H9 (cell line): ENCODE measurements at regions not wholly inside any gene's neighbourhood (a gene's known extent, or its start where the extent isn't known, plus 50 kb on each side); places are given as distances from the start of the nearest gene placed in this dataset.

Experiments
- DNase-seq: peaks from one replicate; pipeline ENCODE4 v3.0.0-alpha.2; 2017
- H2AFZ ChIP-seq: one replicate; pipeline ENCODE4 v1.6.1; 2013; ENCODE audit warnings: mild to moderate bottlenecking, low read length, control low read depth, moderate library complexity
- H2AK5ac ChIP-seq: 2 replicates; pipeline ENCODE4 v1.6.1; 2013; ENCODE audit warnings: low read length, control low read depth, mixed read lengths; ENCODE audit not compliant: insufficient read length
- H2BK120ac ChIP-seq: one replicate; pipeline ENCODE4 v1.6.1; 2013; ENCODE audit warnings: low read depth, mild to moderate bottlenecking, low read length, control low read depth, inconsistent platforms; ENCODE audit not compliant: poor library complexity, severe bottlenecking
- H2BK12ac ChIP-seq: 2 replicates; pipeline ENCODE4 v1.6.1; 2013; ENCODE audit warnings: low read length, control low read depth, mixed read lengths, low read depth; ENCODE audit not compliant: insufficient read length
- H2BK15ac ChIP-seq: 2 replicates; pipeline ENCODE4 v1.6.1; 2013; ENCODE audit warnings: low read depth, low read length, control low read depth
- H2BK20ac ChIP-seq: one replicate; pipeline ENCODE4 v1.6.1; 2013; ENCODE audit warnings: low read depth, mild to moderate bottlenecking, low read length, control low read depth, inconsistent platforms; ENCODE audit not compliant: poor library complexity, severe bottlenecking
- H2BK5ac ChIP-seq: 2 replicates; pipeline ENCODE4 v1.6.1; 2013; ENCODE audit warnings: low read length, control low read depth, mixed read lengths; ENCODE audit not compliant: insufficient read length
- H3K14ac ChIP-seq: 2 replicates; pipeline ENCODE4 v1.6.1; 2013; ENCODE audit warnings: low read length, control low read depth; ENCODE audit not compliant: insufficient read depth
- H3K18ac ChIP-seq: 2 replicates; pipeline ENCODE4 v1.6.1; 2013; ENCODE audit warnings: low read depth, mild to moderate bottlenecking, mixed read lengths, low read length, control low read depth; ENCODE audit not compliant: insufficient read length
- H3K23ac ChIP-seq: 2 replicates; pipeline ENCODE4 v1.6.1; 2013; ENCODE audit warnings: low read length, control low read depth, mixed read lengths, low read depth; ENCODE audit not compliant: insufficient read length
- H3K23me2 ChIP-seq: 2 replicates; pipeline ENCODE4 v1.6.1; 2013; ENCODE audit warnings: low read depth, mild to moderate bottlenecking, mixed read lengths, low read length, control low read depth; ENCODE audit not compliant: insufficient read length, poor library complexity, severe bottlenecking
- H3K27ac ChIP-seq: 2 replicates; pipeline ENCODE4 v1.5.1; 2013; ENCODE audit warnings: low read length, control low read depth, mixed read lengths, low read depth; ENCODE audit not compliant: insufficient read length
- H3K27me3 ChIP-seq: 2 replicates; pipeline ENCODE4 v1.6.1; 2013; ENCODE audit warnings: low read length, control low read depth, inconsistent platforms; ENCODE audit not compliant: insufficient read depth
- H3K4ac ChIP-seq: 2 replicates; pipeline ENCODE4 v1.6.1; 2013; ENCODE audit warnings: low read depth, mild to moderate bottlenecking, control low read depth, inconsistent platforms, low read length, moderate library complexity
- H3K4me1 ChIP-seq: 2 replicates; pipeline ENCODE4 v1.6.1; 2013; ENCODE audit warnings: low read length, control low read depth, inconsistent platforms; ENCODE audit not compliant: insufficient read depth
- H3K4me2 ChIP-seq: 2 replicates; pipeline ENCODE4 v1.6.1; 2013; ENCODE audit warnings: low read length, control low read depth, mixed read lengths; ENCODE audit not compliant: insufficient read length, insufficient read depth
- H3K56ac ChIP-seq: 2 replicates; pipeline ENCODE4 v1.6.1; 2013; ENCODE audit warnings: low read depth, mild to moderate bottlenecking, mixed read lengths, low read length, control low read depth; ENCODE audit not compliant: insufficient read length
- H3K79me1 ChIP-seq: 2 replicates; pipeline ENCODE4 v1.6.1; 2013; ENCODE audit warnings: low read depth, mild to moderate bottlenecking, moderate library complexity, low read length, control low read depth, inconsistent platforms; ENCODE audit not compliant: insufficient read depth, poor library complexity, severe bottlenecking
- H3K79me2 ChIP-seq: 2 replicates; pipeline ENCODE4 v1.6.1; 2013; ENCODE audit warnings: low read length, control low read depth, inconsistent platforms; ENCODE audit not compliant: insufficient read depth
- H3K9ac ChIP-seq: 2 replicates; pipeline ENCODE4 v1.6.1; 2013; ENCODE audit warnings: low read length, control low read depth, mixed read lengths; ENCODE audit not compliant: insufficient read length; ENCODE audit errors: extremely low read depth
- H3K9me3 ChIP-seq: one replicate; pipeline ENCODE4 v1.6.1; 2013; ENCODE audit warnings: low read depth, low read length, inconsistent platforms; ENCODE audit not compliant: control insufficient read depth
- H3T11ph ChIP-seq: one replicate; pipeline ENCODE4 v1.6.1; 2013; ENCODE audit warnings: mild to moderate bottlenecking, low read length, control low read depth, inconsistent platforms
- H4K20me1 ChIP-seq: one replicate; pipeline ENCODE4 v1.6.1; 2013; ENCODE audit not compliant: control insufficient read depth, insufficient read length, insufficient read depth
- H4K5ac ChIP-seq: 2 replicates; pipeline ENCODE4 v1.6.1; 2013; ENCODE audit warnings: low read depth, mild to moderate bottlenecking, mixed read lengths, low read length, control low read depth; ENCODE audit not compliant: insufficient read length
- H4K8ac ChIP-seq: replicated peaks from 2 replicates; pipeline ENCODE4 v1.6.1; 2013; ENCODE audit warnings: low read length, control low read depth, mixed read lengths, low read depth; ENCODE audit not compliant: insufficient read length
- H4K91ac ChIP-seq: 2 replicates; pipeline ENCODE4 v1.6.1; 2013; ENCODE audit warnings: low read depth, mild to moderate bottlenecking, moderate library complexity, mixed read lengths, low read length, control low read depth; ENCODE audit not compliant: insufficient read length
- H3K27ac Mint-ChIP-seq, 3 experiments: 2 replicates in 2 of 3; 3 replicates in 1 of 3; pipeline ENCODE4 v1.8.0; 2020 to 2021; ENCODE audit warnings: mixed read lengths in 3 of 3, mild to moderate bottlenecking in 1 of 3, moderate library complexity in 1 of 3
- H3K27me3 Mint-ChIP-seq: 2 replicates; pipeline ENCODE4 v1.8.0; 2021; ENCODE audit warnings: low read depth, mild to moderate bottlenecking, moderate library complexity, mixed read lengths
- H3K36me3 Mint-ChIP-seq, 3 experiments: 2 replicates in 2 of 3; 3 replicates in 1 of 3; pipeline ENCODE4 v1.8.0; 2020 to 2021; ENCODE audit warnings: low read depth in 3 of 3, mixed read lengths in 3 of 3; ENCODE audit not compliant: insufficient read depth in 1 of 3
- H3K4me1 Mint-ChIP-seq, 2 experiments: 2 replicates each; pipeline ENCODE4 v1.8.0; 2020; ENCODE audit warnings: mixed read lengths in 2 of 2
- H3K4me3 Mint-ChIP-seq, 2 experiments: 2 replicates in 1 of 2; 3 replicates in 1 of 2; pipeline ENCODE4 v1.8.0; 2020 to 2021; ENCODE audit warnings: mild to moderate bottlenecking in 2 of 2, mixed read lengths in 2 of 2, moderate library complexity in 1 of 2
- H3K9me3 Mint-ChIP-seq, 2 experiments: 2 replicates in 1 of 2; 3 replicates in 1 of 2; pipeline ENCODE4 v1.8.0; 2020; ENCODE audit warnings: mild to moderate bottlenecking in 2 of 2, mixed read lengths in 2 of 2, moderate library complexity in 1 of 2
- WGBS: extraction: QIAGEN DNeasy Blood & Tissue Kit; methylation state at CpG from one replicate; pipeline ENCODE4 v1.1.7; 2013; ENCODE audit warnings: missing lambda C conversion rate, low lambda C conversion rate, mixed read lengths; ENCODE audit not compliant: insufficient read length; ENCODE audit errors: extremely low coverage; 5-methylcytosine and 5-hydroxymethylcytosine counted together
- TF ChIP-seq, protein P1 (sequence below): fragments of 200-600 bp; sonication (generic); conservative IDR thresholded peaks from 3 replicates; pipeline ENCODE4 v1.8.0; 2021; ENCODE audit warnings: antibody characterized with exemption, mild to moderate bottlenecking

GRCh38 chr5:2920312-2920711 is 168.8 kb upstream of the IRX2 start:
- no peak for DNase-seq
- Histone ChIP-seq H2BK15ac (no peak overlapping the region), H3K79me2 (no peaks in the 10 kb centered on the region), H2BK12ac (no peak overlapping the region), H4K8ac (no peak overlapping the region), H2AFZ (no peak overlapping the region), H3K18ac (no peak overlapping the region), H3K4ac (no peak overlapping the region), H3T11ph (no peak overlapping the region), H3K23me2 (no peaks in the 10 kb centered on the region), H2BK5ac (no peak overlapping the region), H3K4me2 (no peak overlapping the region), H3K9ac (no peak overlapping the region), H4K91ac (no peak overlapping the region), H3K9me3 (peaks cover 18% of the 10 kb centered on the region), H4K5ac (no peak overlapping the region), H3K4me1 (no peaks in the 10 kb centered on the region; the same call in 1 of the 2 replicates), H2BK20ac (no peak overlapping the region), H2BK120ac (no peak overlapping the region), H3K14ac (no peak overlapping the region), H3K79me1 (no peaks in the 10 kb centered on the region), H2AK5ac (no peak overlapping the region), H3K56ac (no peak overlapping the region), H4K20me1 (no peaks in the 10 kb centered on the region), H3K27me3 (no peaks in the 10 kb centered on the region), H3K27ac (no peak overlapping the region), H3K23ac (no peak overlapping the region)
- Mint-ChIP-seq H3K4me1 (peaks cover 32 to 34% of the 10 kb centered on the region in 2 experiments), H3K9me3 (peaks cover 15 to 19% of the 10 kb centered on the region in 2 experiments), H3K27me3 (peaks cover 11% of the 10 kb centered on the region), H3K4me3 (no peak overlapping the region), H3K36me3 (peaks cover 9 to 26% (median 17%) of the 10 kb centered on the region in 3 experiments), H3K27ac (no peak overlapping the region)
- TF ChIP-seq, protein P1, sequence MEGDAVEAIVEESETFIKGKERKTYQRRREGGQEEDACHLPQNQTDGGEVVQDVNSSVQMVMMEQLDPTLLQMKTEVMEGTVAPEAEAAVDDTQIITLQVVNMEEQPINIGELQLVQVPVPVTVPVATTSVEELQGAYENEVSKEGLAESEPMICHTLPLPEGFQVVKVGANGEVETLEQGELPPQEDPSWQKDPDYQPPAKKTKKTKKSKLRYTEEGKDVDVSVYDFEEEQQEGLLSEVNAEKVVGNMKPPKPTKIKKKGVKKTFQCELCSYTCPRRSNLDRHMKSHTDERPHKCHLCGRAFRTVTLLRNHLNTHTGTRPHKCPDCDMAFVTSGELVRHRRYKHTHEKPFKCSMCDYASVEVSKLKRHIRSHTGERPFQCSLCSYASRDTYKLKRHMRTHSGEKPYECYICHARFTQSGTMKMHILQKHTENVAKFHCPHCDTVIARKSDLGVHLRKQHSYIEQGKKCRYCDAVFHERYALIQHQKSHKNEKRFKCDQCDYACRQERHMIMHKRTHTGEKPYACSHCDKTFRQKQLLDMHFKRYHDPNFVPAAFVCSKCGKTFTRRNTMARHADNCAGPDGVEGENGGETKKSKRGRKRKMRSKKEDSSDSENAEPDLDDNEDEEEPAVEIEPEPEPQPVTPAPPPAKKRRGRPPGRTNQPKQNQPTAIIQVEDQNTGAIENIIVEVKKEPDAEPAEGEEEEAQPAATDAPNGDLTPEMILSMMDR: no peak
- WGBS: no CpG with 5 or more reads among the region's 5 CpGs
